GM19467 (cell line): ENCODE measurements at regions not wholly inside any gene's neighbourhood (a gene's known extent, or its start where the extent isn't known, plus 50 kb on each side); places are given as distances from the start of the nearest gene placed in this dataset.

Experiments used
- ATAC-seq: cut with Tn5 transposase; IDR thresholded peaks from one replicate; pipeline ENCODE4 v1.9.1; 2021; ENCODE audit warnings: mild to moderate bottlenecking, moderate library complexity; ENCODE audit not compliant: unreplicated experiment

DNA sequence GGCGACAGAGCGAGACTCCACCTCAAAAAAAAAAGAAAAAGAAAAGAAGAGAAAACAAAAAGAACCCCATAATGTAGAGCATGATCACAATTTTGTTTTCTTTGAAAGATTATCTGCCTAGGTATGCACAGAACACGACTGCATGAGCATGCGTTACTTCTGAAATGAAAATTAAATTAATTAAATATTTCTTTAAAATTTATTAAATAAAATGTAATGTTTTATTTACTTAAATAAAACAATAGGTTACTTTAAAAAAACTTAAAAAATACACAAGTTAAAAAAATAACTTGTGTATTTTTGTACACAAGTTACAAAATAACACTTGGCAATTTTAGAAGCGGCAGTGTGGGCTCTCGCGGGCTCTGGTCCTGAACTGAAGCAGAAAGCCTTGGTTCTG, 107.8 kb downstream of the TFAP2A start:
- no peak for ATAC-seq

DNA sequence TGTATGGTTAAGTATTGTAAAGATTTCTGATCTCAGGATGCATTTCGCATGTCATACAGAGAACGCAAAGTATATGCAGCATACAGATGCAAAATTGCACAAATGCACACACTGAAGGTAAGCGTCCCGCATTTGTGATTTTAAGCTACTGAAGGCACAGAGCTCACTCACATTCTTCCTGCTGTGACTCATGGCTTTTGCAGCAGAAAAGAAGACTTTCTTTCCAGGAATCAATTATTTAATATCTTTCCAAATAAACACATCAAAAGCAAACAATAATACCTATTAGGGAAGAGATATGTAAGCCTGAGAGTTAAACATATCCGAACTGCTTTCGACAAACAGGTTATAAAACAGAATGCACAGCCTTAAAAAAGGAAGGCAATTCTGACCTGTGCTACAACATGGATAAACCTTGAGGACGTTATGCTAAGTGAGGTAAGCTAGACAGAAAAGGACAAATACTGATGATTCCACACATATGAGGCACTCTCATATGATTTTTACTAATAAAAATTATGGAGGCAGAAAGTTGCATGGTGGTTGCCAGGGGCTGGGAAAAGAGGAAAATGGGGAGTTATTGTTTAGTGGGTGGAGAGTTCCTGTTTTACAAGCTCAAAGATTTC, 109.0 kb downstream of the TFAP2A start:
- no peak for ATAC-seq

DNA sequence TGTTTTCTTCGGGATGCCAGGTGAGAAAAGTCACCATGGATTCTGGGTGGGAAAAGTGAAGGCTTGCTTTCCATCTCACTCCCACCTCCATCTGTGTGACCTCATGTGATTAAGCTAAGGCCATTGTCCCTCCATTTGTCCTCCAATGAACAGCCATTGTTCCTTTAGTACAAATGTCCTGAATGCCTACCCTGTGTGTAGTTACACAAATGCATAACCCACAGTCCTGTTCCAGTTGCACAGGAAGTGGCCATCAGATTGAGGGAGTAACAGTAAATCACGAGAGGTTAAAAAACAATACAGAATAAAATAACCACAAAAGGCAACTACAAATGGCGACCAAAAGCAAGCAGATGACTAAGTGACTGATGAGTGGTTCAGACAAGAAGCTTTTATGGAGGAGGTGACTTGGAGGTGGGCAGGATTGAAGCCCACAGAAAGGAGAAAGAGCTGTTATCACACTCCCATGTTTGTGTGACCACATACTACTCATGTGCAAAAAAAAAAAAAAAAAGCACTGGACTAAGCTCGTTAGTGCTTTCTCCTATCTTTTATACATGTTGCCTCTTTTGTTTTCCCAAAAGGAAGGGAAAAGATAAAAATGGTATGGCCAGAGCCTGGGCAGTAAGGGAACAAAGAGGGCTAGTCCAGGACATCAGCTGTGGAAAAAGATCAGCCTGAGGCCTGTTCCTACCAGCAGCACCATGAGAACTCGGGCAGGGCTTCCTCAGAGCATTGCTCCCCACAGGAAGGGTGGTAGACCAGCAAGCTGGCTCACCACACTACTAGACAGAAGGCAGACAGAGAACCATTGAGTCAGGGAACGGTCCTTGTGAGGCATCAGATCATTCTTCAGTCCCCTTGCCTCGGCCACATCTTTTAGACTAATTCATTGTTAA, 111.0 kb downstream of the TFAP2A start:
- ATAC-seq, result no peak

DNA sequence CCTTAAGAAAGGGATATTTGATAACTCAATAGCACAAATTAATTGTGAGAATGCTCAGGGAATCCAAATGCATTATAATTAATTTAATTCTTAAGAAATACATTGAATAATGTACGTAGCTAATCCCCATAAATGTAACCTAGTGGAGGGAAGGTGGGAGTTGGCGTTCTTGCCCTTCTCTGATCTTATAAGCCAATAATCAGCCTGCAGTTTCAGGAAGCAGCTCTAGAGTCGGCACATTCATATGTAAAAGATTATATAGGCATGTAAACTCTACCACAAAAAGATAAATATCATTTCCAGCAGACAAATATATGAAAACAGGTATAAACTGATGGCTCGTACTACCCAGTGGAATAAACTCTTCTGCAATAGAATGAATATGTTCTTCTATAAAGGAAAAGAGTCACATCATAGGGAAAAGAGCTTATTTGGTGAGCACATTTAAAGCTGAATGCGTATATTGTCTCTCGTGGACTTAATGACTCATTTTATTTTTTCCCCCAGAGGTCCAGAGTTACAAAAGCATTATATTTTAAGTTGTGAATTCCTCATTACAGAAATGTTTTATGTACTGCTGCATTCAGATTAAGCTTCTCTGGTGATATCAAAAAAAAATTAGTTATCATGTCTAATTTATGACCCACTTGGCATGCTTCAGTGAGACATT, 112.2 kb downstream of the TFAP2A start:
- ATAC-seq, result no peak

DNA sequence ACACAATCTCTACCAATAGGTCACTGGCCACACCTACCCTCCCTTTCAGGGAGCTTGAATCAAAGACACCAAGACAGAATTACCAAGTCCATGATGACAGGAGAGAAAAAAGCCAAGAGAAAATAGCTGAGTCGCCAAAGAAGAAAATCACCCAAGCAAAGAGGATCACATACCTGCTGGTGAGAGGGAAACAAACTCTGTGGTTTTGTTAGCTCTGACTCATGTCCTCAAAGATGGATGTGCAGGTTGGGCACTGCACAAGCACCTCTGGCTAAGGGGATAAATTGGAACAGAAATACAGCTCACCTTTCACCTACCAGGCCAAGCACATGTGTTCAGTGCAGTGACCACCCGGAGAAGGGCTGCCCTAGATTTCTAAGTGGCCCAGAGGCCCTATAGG, 114.8 kb downstream of the TFAP2A start:
- ATAC-seq, result no peak

DNA sequence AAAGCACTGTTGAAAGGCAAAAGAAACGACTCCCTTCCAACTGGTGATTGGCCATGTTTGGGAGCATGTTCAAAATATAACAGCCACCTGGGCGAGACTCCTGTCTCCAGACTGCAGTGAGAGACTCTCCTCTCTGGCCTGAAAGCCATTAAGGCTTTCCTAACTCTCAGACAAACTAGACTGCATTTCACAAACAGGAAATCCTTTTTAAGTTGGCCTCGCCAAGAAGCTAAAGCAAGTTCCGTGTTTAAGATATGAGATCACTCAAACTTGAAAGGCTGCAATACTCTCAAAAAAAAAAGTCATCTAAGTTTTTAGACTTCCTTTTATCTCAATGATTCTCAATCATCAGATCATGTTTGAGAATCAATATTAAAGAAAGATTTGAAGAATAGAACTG, 117.0 kb downstream of the TFAP2A start:
- no peak for ATAC-seq

DNA sequence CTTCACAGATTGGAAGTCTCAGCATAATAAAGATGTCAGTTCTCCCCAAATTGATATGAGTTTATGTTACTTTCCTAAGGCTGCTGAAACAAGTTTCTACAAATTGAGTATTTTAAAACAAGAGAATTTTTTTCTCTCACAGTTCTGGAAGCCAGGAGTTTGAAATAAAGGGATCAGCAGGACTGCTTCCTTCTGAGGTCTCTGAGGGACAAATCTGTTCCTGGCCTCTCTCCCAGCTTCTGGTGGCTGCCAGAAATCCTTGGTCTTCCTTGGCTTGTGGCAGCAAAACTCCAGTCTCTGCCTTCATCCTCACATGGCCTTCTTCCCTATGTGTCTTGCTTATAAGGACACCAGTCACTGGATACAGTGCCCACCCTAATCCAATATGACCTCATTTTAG, 136.1 kb downstream of the TFAP2A start:
- no peak for ATAC-seq

DNA sequence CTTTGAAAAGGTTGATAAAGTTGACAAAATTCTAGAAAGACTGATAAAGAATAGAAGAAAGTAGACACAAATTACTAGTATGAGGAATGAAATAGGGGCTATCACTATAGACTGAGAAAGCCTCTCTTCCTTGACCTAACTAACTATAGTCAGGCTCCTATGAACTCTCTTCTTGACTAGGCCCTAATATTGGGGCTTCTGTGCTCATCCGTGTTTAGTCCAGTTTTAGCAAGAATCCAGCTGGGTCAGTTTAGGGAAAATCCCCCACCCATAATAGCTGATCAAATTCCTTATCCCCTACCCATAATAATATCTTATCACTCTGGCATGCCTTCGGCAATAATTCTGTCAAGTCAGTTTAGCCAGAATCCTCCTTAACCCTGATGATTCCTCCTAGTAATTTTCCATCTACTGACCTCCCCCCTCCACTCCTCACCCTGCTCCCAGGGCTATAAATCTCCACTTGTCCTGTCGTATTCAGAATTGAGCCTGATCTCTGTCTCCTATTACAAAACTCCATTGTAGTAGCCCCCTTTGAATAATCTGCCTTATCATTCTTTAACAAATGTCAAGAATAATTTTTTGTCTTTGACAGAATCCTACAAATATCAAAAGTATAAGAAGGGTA, 138.1 kb downstream of the TFAP2A start:
- no peak for ATAC-seq

DNA sequence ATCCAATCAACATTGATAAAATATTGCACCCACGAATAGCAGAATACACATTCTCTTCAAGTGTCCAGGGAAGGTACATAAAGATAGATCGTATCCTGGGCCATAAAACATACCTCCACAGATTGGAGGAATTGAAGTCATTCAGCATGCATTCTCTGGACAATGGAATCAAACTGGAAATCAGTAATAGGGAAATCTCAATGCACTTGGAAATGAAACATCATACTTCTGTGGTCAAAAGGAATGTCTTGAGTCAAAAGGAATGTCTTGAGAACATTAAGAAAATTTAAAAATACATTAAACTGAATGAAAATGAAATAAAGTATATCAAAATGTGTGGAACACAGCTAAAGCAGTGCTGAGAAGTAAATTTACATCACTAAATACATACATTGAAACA, 138.8 kb downstream of the TFAP2A start:
- ATAC-seq, result no peak

DNA sequence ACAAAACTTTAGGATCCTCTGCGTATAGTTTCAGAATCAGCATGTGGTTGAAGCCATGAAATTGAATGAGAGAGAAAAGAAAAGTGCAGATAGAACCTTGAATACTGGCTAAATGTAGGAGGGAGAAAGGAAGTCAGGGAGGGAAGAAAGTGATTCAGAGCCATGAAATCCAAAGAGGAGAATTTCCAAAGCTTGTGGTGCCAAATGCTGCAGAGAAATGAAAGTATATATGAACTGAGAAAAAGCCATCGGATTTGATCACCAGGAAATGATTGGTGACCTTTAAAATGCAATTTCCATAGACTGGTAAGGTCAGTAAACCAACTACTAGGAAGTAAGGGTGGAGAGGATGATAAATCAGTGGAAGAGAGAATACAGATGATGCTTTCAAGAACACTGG, 142.3 kb downstream of the TFAP2A start:
- ATAC-seq, result no peak

DNA sequence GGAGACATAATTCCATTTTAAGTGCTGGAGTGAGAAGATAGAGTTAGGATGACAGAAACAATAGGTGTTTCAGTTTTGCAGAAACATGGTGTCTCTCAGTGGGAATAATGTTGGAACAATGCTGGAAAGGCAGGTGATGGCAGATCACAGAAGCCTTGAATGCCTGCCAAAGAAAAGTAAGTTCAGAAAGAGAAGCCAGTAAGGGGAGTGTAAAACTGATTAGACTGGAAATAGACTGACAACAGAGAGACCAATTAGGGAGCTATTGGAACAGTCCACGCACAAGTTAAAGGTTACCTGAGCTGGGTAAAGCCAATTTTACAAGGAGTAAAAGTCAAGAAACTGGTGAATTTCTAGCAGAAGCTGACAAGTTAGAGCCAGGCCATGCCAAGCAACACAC, 142.9 kb downstream of the TFAP2A start:
- ATAC-seq, result no peak

DNA sequence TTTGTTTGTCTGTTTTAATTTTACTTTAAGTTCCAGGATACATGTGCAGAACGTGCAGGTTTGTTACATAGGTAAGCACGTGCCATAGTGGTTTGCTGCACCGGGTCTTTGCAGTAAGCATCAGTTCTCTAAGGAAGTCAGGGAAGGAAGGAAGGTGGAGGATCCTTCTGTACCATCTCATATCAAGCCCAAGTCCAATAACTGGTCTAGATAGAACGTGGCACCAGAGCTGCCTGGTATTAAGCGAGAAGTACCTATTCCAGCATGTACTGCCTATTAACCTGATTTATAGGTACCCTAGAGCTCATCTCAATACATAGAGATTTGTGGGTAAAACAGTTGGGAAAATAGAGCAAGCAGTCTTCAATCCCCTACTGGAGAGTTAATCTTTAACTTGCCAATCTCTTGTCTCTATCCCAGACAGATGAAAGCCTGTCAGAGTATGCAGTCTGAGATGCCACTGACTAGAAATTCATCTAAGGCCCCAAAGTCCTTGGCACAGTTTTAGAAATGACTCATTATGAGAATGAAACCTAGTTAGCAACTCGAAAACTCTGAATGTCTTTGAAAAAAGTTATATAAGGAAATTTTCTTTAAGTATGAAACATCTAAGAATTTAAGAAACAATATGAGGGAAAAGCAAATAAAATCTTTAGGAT, 144.9 kb downstream of the TFAP2A start:
- no peak for ATAC-seq

DNA sequence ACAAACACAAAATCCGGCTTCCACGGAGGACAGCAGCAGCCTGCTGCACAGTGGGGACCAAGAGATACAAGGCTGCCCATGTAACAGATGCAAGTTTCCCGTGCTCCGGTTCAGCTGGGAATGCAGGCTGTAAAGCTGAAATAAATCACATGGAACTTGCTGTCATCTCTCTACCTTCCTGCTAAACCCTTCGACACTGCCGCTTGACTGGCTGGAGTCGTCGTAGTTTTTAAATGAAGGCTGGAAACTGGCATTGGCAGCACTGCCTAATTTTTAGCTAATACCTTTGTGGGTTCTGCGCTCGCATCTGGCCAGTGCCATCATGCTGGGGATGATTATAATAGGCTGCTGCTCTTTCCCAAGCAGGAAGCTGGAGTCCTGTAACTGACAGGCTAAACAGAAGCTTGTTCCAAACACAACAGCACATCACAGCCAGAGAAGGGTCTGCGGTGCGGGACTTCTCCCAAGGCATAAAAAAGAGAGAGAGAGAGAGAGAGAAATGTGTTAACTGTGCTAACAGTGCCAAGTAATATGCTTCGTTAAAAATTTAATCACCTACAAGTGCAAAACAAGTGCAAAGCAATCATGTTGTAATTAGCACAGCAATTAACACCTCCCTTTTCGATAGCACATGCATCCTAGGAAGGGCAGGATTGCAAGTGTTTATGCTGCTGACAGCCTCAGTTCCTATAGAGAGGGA, 146.1 kb downstream of the TFAP2A start:
- ATAC-seq, result no peak

DNA sequence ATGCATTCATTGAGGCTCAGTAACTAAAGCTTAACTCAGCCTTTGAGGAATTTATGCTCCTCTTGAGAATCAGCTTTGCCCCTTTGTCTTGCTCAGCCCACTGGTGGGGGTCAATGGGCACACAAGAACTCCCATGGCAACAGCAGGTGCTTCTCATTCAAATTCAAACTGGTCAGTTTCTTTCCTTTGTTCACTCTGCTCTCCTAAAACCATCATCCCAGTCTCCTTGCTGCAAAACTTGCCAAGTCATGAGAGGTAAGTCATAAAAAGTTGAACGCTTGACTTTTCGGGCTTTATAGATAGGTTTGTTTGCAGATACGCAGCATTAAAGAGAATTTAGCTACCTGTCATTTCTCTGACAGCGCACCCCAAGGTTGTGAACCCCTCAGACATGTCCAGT, 146.8 kb downstream of the TFAP2A start:
- ATAC-seq, result no peak

DNA sequence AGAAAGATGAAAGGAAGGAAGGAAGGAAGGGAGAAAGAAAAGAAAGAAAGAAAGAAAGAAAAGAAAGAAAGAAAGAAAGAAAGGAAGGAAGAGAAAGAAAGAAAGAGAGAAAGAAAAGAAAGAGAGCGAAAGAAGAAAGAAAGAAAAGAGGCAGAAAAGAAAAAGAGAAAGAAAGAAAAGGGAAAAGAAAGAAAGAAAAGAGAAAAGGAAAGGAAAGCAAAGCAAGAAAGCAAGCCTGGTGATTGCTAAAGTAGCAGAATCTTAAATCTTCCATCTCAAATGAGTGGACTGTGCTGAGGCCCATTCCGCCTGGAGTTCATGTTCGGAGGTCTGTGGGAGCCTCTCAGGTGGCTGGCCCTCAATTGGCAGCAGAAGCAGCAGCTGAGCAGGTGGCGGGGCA, 148.4 kb downstream of the TFAP2A start:
- ATAC-seq, result no peak

DNA sequence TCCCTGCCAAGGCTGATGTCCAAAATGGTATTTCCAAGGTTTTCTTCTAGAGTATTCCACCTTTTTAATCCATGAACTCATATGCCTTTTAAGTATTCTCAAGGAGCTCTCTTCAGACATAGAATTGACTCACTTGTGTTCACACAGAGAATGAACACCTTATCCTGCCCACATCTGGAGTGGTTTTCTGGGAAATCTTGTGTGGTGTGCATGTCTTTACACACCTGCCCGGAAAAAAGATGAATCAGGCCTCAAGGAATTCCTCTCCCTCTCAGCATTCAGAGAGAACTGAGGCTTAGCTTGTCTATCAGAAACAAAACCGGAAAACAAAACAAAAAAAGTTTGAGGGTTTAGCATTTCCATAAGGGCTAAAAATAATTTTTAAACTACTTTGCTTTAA, 148.8 kb downstream of the TFAP2A start:
- no peak for ATAC-seq

DNA sequence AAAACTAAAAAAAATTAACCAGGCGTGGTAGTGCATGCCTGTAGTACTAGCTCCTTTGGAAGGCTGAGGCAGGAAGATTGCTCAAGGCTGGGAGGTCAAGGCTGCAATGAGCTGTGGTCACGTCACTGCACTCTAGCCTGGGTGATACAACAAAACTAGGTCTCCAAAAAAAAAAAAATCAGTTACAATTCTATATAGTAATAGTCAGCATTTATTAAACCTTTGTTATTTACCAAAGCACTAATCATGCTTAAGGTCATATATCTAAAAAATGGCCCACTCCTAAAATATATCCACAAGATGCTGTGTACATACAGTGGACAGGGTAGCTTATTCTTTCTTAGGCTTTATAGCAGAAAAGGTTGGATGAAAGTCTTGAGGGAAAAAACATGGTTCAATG, 152.4 kb downstream of the TFAP2A start:
- ATAC-seq, result no peak

DNA sequence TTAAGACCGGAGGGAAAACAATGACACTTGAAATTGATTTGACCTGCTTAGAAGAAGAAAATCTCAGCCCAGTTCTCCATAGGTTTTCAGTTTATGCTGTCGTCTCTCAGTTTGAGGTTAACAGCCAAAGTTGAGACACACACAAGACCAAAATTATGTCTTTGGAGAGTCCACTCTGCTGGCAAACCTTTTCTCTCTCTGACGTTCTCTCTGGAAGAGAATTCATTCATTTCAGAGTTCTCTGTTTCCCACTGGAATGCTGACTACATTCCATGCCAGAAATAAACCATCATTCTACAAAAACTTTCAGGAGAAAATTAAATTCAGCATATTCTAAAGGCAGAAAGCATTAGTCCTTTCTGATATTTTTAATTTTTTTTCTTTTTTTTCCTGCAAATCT, 155.2 kb downstream of the TFAP2A start:
- no peak for ATAC-seq

DNA sequence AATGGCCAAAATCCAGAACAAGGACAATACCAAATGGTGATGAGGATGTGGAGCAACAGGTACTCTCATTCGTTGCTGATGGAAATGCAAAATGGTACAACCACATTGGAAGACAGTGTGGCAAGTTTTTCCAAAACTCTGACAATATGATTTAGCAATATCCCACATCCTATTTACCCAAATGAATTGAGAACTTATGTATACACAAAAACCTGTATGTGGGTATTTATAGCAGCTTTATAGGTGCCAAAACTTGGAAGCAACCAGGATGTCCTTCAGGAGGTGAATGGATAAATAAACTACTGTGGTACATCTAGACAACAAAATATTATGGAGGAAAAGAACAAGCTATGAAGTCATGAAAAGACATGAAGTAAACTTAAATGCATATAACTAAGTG, 156.5 kb downstream of the TFAP2A start:
- ATAC-seq, result no peak

DNA sequence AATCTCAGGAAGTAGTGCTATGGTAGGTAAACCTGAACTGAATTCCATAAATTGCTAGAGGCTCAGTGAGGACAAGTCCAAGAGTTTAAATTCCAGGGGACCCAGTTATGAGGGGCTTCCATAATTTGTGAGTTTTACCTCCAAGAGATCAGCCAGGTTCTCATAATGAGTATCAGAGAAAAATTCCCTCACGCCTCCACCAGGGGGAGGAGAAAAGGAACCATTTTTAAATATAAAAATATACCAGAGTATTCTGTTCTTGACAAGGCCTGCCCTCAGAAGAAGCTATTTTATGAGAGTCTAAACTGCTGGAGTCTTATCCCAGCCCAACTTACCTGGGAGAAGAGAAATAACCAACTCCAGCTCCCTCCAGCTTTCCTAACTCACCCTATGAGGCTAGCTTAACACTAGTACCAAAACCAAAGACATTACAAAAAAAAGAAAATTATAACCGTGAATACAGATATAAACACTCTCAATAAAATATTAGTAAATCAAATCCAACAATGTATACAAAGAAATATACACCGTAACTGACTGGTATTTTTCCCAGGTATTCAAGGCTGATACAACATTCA, 158.7 kb downstream of the TFAP2A start:
- no peak for ATAC-seq
